GM04504 (cell line): ENCODE measurements at regions not wholly inside any gene's neighbourhood (a gene's known extent, or its start where the extent isn't known, plus 50 kb on each side); places are given as distances from the start of the nearest gene placed in this dataset.

Experiments
- DNase-seq: peaks from one replicate; pipeline ENCODE4 v3.0.0-alpha.2; 2012; ENCODE audit warnings: low read depth

DNA sequence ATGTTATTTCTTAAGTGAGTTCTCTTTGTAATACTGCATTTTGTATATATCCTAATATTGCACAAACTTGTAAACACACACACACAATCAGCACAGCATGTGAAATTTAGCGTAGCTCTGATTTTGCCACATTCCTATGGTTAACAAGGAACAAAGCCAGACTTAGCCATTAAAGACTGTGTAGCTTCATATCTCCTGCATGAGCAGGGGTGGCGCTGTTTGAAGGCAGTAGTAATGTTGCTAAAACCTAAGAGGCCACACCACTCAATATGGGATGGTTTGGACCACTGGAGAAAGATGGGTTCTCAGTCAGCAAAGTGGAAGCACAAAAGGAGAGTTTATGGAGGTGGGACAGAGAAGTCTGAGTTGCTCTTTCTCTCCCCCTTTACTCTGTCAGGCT, 61.1 kb upstream of the RND3 start:
- no peak for DNase-seq

DNA sequence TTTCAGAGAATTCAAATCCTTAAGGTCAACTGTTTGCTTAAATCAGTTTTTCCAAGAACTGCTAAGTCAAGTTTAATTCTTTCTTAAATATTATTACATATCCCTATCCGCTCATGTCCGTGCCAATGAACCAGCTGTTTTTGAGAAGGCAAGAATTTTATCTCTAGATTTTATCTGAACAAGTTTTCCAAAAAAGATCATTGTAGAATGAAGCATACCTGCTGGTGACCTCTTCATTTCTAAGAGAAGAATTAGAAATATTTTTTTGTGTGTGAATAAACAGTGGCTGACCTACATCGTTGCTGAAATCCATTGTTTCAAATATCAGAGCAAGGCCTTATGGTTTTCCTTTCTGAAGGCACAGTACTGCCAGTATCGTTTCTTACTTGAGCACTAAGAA, 58.4 kb upstream of the RND3 start:
- no peak for DNase-seq

DNA sequence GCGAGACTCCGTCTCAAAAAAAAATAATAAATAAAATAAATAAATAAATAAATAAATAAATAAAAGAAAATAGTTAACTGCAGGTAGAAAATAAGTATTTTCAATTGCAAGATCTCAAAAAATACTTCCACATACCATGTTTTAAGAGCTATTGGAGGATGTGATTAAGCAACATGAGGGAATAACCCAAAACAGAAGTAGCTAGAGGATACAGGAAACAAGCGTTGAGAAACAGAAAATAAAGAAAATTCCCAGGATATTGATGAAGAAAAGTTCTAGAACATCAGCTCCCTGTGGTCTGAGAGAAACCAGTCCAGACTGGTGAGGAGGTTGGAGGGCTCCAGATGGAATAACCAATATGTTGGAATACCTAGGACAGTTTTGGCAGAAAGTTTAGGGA, 57.3 kb upstream of the RND3 start:
- no peak for DNase-seq

DNA sequence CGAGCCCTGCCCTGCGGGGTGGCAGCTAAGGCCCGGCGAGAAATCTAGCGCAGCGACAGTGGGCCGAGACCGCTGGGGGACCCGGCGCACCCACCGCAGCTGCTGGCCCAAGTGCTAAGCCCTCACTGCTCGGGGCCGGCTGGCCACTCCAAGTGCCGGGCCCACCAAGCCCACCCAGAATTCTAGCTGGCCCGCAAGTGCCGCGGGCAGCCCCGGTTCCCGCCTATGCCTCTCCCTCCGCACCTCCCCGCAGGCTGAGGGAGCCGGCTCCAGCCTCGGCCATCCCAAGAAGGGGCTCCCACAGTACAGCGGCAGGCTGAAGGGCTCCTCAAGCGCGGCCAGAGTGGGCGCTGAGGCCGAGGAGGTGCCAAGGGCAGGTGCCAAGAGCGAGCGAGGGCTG, 55.2 kb upstream of the RND3 start:
- DNase-seq = no peak

DNA sequence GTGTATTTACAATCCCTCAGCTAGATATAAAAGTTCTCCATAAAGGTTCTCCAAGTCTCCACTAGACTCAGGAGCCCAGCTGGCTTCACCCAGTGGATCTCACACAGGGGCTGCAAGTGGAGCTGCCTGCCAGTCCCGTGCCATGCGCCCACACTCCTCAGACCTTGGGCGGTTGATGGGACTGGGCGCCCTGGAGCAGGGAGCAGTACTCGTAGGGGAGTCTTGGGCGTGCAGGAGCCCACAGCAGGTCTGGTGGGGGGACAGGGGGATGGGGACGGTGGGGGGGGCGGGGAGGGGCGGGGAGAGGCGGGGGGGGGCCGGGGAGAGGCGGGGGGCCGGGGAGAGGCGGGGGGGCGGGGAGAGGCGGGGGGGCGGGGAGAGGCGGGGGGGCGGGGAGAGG, 54.7 kb upstream of the RND3 start:
- no peak for DNase-seq

DNA sequence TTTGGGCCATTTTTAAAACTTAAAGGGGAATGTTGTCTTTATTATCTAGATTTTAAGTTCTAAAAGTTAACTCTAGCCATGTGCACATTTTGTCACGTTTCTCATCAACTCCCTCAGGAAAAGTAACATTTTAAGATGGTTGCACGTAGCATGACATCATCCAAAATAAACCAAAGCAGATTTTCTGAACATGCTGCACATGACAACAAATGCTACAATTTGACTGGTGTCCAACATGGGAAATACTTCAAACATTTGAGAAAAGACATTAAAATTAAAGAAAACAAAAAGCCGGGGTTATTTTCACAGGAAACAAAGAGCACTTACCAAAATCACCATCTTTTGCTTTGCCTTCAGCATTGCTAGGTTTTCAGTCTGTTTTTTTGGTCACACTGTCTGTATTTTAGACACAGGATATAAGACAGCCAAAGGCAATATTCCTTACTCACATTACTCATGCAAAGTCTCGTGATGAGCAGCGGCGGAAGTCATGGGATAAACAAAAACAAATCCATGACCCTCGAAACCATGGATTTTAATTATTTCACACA, 51.3 kb upstream of the RND3 start:
- DNase-seq = peak; percentile 72
